Fibroblast of skin of abdomen (primary cell): ENCODE measurements at regions not wholly inside any gene's neighbourhood (a gene's known extent, or its start where the extent isn't known, plus 50 kb on each side); places are given as distances from the start of the nearest gene placed in this dataset.

Source experiments
- DNase-seq: peaks from one replicate; pipeline ENCODE4 v3.0.0-alpha.2; 2013

- no peak for DNase-seq
Observed at GRCh38 chr4:25531272-25531671, 124.4 kb upstream of the SLC34A2 start.

- no peak for DNase-seq
Observed at GRCh38 chr4:25532591-25532990, 123.1 kb upstream of the SLC34A2 start.

- no peak for DNase-seq
Observed at GRCh38 chr4:25533256-25533655, 122.4 kb upstream of the SLC34A2 start.

- DNase-seq, result no peak
Observed at GRCh38 chr4:25535278-25535677, 120.4 kb upstream of the SLC34A2 start.

- DNase-seq, result no peak
Observed at GRCh38 chr4:25535701-25536473, 119.8 kb upstream of the SLC34A2 start.

GRCh38 chr4:25536564-25537320 is 118.9 kb upstream of the SLC34A2 start:
- DNase-seq, result no peak

GRCh38 chr4:25538430-25538829 is 117.2 kb upstream of the SLC34A2 start:
- DNase-seq, result no peak

- DNase-seq, result no peak
Observed at GRCh38 chr4:25539241-25539640, 116.4 kb upstream of the SLC34A2 start.

GRCh38 chr4:25540734-25541133 is 114.9 kb upstream of the SLC34A2 start:
- DNase-seq, result no peak

GRCh38 chr4:25547343-25547742 is 108.3 kb upstream of the SLC34A2 start:
- DNase-seq, result no peak

GRCh38 chr4:25549413-25549812 is 106.2 kb upstream of the SLC34A2 start:
- no peak for DNase-seq

- DNase-seq, result no peak
Observed at GRCh38 chr4:25550376-25551030, 105.1 kb upstream of the SLC34A2 start.

- no peak for DNase-seq
Observed at GRCh38 chr4:25551605-25552004, 104.0 kb upstream of the SLC34A2 start.

- no peak for DNase-seq
Observed at GRCh38 chr4:25552580-25553271, 102.9 kb upstream of the SLC34A2 start.

GRCh38 chr4:25559508-25559907 is 96.1 kb upstream of the SLC34A2 start:
- DNase-seq, result no peak

GRCh38 chr4:25560605-25561004 is 95.0 kb upstream of the SLC34A2 start:
- DNase-seq, result no peak

- no peak for DNase-seq
Observed at GRCh38 chr4:25563071-25563564, 92.5 kb upstream of the SLC34A2 start.

GRCh38 chr4:25564836-25565235 is 90.8 kb upstream of the SLC34A2 start:
- no peak for DNase-seq

- DNase-seq, result no peak
Observed at GRCh38 chr4:25567253-25567652, 88.4 kb upstream of the SLC34A2 start.

GRCh38 chr4:25569716-25570115 is 85.9 kb upstream of the SLC34A2 start:
- DNase-seq, result no peak

GRCh38 chr4:25575611-25576010 is 80.0 kb upstream of the SLC34A2 start:
- DNase-seq, result no peak

GRCh38 chr4:25578432-25578831 is 77.2 kb upstream of the SLC34A2 start:
- DNase-seq, result no peak
